ENCODE measurements at regions not wholly inside any gene's neighbourhood (a gene's known extent, or its start where the extent isn't known, plus 50 kb on each side); places are given as distances from the start of the nearest gene placed in this dataset.
"Not testable (repeated sequence)": the region's sequence is repeated elsewhere in the genome, so short reads cannot be mapped to it uniquely, and the experiment has no call there.

- DNase-seq (ENCODE audit: low spot score): no peak
Observed at GRCh38 chr5:15384176-15384575, 115.8 kb upstream of the FBXL7 start.

DNA sequence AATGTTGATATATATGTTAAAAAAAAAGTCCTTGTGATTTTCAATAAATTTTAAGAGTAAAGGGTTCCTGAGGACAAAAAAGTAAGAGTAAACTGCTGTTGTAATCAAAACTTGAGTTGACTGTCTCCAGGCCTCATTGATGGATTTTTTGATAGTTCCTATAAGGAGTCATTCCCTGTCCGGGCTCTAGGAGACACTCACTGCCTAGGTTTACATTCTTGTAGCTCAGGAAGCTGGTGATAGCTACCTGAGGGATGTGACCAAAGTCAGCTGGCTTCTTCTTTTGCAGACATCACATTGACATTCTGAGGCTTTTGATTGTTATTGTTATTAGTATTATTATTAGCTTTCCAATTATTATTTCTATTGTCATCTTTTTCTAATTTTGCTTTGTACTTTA, 116.5 kb upstream of the FBXL7 start:
- DNase-seq (ENCODE audit: low spot score): no peak

GRCh38 chr5:15383021-15383420, 117.0 kb upstream of the FBXL7 start:
- no peak for DNase-seq (ENCODE audit: low spot score)

GRCh38 chr5:15377573-15378340, 122.2 kb upstream of the FBXL7 start:
- no peak for DNase-seq (ENCODE audit: low spot score)

- no peak for DNase-seq (ENCODE audit: low spot score)
Observed at GRCh38 chr5:15376803-15377202, 123.2 kb upstream of the FBXL7 start.

GRCh38 chr5:15376088-15376487, 123.9 kb upstream of the FBXL7 start:
- DNase-seq (ENCODE audit: low spot score): no peak

DNA sequence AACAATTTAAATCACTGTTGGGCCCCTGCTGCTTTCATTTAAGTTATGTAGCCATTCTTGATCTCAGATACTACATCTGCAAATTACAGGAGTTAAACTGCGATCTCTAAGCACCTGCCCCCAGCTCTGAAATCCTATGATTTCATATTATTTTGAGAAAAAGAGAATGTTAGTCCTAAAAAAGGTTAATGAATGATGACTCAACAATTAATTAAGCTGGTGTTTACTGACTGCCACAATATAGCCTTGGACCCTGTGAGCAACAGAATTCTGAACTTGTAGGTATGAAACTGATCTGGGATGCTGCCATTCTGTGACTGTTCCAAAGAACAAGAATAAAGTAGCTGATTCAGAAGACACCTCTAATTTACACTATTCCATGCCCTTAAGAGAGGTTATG, 124.4 kb upstream of the FBXL7 start:
- DNase-seq (ENCODE audit: low spot score): no peak

DNA sequence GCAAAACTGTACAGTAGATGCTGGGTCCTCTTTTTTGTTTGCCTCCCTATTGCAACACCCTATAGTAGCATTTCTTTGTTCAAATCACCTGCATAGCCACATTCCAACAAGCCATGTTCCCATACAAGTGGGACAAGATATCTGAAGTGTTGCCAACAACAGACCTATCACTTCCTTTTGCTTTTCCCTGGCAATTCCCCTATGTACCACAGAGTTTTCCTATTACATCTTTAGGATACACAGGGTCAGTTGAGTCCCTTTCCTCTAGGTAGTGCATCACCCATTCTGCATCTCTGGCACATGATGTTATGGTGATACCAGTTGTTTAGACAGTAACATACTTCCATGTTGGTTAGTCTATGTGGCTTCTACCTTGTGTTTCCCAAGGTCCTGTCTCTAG, 125.1 kb upstream of the FBXL7 start:
- DNase-seq (ENCODE audit: low spot score): no peak

DNA sequence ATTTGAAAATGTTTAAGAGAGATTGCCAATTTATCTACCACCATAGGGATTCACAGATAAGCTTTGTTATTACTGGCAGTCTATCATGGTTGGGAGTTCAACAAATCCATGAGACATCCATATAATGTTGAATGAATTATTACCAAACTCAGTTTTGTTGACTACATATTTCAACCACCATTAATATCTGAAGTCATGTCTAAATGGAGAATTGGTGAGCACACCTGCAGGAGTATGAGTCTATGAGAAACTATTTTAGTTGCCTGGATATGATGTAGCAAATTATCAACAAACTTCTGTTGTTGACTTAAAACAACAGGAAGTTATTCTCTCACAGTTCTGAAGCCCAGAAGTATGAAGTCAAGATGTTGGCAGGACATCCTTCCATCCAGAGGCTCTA, 126.8 kb upstream of the FBXL7 start:
- DNase-seq (ENCODE audit: low spot score): no peak

GRCh38 chr5:15371184-15371583, 128.8 kb upstream of the FBXL7 start:
- no peak for DNase-seq (ENCODE audit: low spot score)

DNA sequence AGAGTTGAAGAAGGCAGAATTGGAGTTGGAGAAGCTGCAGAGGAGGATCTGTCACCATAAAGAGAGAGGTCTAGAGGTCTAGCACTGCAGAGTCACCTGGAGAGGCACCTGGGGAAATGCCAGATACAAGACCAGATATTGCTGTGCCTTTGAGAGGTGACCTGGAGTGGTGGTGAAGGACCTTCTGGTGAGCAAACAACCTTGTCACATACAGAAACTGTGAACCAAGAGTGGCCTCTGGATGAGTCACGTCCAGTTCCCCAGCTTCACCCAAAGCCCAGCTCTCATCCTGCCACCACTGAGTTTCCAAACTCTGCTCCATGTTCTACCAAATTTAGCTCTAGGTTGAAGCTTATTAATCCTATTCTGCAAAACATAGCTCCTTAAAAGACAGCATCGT, 131.1 kb upstream of the FBXL7 start:
- no peak for DNase-seq (ENCODE audit: low spot score)

GRCh38 chr5:15367489-15367888, 132.5 kb upstream of the FBXL7 start:
- DNase-seq (ENCODE audit: low spot score): no peak

- no peak for DNase-seq (ENCODE audit: low spot score)
Observed at GRCh38 chr5:15366676-15367391, 133.1 kb upstream of the FBXL7 start.

DNA sequence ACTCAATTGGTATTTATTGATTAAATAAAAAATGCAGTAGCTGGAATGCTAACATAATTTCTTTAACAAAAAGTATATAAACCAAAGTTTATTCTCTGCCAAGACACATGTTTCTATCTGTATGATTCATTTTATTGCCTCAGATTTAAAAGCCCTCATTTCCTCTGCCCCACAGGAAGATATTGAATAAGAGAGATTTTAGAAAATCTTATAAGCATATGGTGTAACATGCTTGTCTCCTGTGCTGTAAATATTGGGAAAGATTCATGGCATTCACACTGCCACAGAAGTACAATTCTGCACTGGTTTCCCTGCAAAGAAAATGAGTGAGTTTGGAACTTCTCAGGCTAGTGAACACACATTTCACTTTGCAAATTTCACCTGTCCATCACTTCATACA, 134.9 kb upstream of the FBXL7 start:
- DNase-seq (ENCODE audit: low spot score): no peak

- DNase-seq (ENCODE audit: low spot score): no peak
Observed at GRCh38 chr5:15363601-15364000, 136.4 kb upstream of the FBXL7 start.

DNA sequence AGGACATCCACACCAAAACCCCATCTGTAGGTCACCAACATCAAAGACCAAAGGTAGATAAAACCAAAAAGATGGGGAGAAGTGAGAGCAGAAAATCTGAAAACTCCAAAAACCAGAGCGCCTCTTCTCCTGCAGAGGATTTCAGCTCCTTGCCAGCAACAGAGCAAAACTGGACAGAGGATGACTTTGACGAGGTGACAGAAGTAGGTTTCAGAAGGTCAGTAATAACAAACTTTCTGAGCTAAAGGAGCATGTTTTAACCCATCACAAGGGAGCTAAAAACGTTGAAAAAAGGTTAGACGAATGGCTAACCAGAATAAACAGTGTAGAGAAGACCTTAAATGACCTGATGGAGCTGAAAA, 142.9 kb upstream of the FBXL7 start:
- DNase-seq (ENCODE audit: low spot score): not testable (repeated sequence)

- not testable (repeated sequence) for DNase-seq (ENCODE audit: low spot score)
Observed at GRCh38 chr5:15356308-15357091, 143.5 kb upstream of the FBXL7 start.

DNA sequence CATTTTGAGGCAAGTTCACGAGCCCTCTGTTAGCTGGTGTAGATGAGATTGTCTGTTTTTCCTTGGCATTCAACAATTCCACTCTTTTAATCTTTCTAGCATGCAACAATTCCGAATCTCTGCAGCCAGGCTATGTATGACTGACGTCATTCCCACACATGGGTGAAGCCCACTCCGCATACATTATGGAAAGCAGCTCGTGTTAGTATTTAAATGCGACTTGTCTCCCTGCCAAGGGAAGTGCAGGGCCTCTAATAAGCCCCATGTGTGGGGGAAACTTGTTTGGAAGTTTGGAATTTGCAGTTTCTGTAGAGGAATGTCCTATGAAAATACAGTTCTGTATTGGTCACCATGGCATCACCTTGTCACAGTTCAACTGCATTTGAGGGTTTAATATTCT, 146.0 kb upstream of the FBXL7 start:
- no peak for DNase-seq (ENCODE audit: low spot score)

- no peak for DNase-seq (ENCODE audit: low spot score)
Observed at GRCh38 chr5:15353086-15353645, 146.8 kb upstream of the FBXL7 start.

DNA sequence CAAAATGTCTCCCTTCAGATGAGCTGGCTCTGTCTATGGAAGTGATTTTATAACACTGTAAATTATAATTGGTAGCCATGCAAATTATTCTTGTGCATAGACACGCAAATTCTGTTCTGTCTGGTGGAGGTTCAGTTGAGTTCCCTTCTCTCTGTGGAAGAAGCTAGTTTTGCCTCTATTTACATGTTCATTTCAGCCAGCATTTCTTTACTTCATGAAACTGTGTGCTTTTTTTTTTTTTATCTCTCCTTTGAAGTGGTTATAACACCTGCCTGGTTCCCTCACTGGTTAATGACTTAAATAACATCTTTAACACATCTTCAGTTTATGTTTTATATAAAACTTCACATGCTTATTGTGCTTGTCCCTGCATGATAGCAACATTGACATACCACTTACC, 149.4 kb upstream of the FBXL7 start:
- no peak for DNase-seq (ENCODE audit: low spot score)

- no peak for DNase-seq (ENCODE audit: low spot score)
Observed at GRCh38 chr5:15346738-15347137, 153.2 kb upstream of the FBXL7 start.

- no peak for DNase-seq (ENCODE audit: low spot score)
Observed at GRCh38 chr5:15344954-15345353, 155.0 kb upstream of the FBXL7 start.

DNA sequence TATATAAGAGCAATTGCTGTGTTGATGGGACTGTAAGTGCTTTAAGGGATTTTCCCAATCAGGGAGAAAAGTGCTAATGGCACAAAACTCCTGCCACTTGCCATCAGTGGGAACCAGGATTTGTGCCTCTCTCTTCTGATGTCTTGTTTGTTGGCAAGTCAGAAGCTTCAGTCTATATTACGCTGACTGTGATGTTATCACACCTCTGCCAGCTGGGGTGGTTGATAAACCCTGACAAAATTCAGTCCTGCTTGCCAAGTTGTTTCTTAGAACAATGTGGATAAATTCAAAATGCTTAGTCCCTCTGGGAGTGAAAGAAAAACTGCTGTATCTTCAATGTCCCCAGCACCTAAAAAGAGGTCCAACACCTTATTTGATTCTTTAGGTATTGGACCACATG, 161.4 kb upstream of the FBXL7 start:
- no peak for DNase-seq (ENCODE audit: low spot score)
